PC-9 (cell line): ENCODE measurements at regions not wholly inside any gene's neighbourhood (a gene's known extent, or its start where the extent isn't known, plus 50 kb on each side); places are given as distances from the start of the nearest gene placed in this dataset.

Experiments
- CTCF ChIP-seq: fragments of 200-600 bp; sonication (generic); conservative IDR thresholded peaks from 2 replicates; pipeline ENCODE4 v1.6.1; 2017; ENCODE audit warnings: mixed run types, antibody characterized with exemption, mild to moderate bottlenecking, moderate library complexity
- EZH2 ChIP-seq: fragments of 200-600 bp; sonication (generic); IDR thresholded peaks from 2 replicates; pipeline ENCODE4 v1.8.0; 2017; ENCODE audit warnings: antibody characterized with exemption, low read depth

GRCh38 chrX:53767544-53767943, 81.0 kb upstream of the HUWE1 start:
- TF ChIP-seq CTCF (no peak), EZH2 (no peak)
